ENCODE measurements at regions not wholly inside any gene's neighbourhood (a gene's known extent, or its start where the extent isn't known, plus 50 kb on each side); places are given as distances from the start of the nearest gene placed in this dataset.

DNA sequence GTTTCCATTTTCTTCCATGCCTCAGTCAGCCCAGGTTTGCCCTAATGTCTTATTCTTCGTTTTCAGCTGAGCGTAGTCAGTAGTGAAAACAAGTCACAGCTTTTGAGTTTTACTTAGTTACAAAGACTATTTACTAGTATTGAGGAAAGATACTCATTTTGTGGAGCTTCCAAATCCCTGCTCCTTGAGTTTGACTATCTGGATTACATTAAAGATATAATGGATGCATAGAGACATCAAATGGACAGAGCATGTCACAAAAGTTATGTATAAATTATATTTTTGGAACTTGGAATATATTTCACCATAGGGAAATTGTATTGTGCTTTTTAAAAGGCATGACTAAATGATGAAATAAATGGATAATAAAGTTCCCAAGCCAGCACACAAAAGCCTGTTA, 54.6 kb upstream of the AKAP13 start:
- in situ Hi-C loops (cut with HindIII; ENCODE audit: low sequenced_read_pairs): no loop called here
- no peak overlapping the region for H3K4me3 ChIP-seq (ENCODE audit: low read depth, low read length)
- no peak for DNase-seq (ENCODE audit: low read depth)
- TF ChIP-seq, protein P1, sequence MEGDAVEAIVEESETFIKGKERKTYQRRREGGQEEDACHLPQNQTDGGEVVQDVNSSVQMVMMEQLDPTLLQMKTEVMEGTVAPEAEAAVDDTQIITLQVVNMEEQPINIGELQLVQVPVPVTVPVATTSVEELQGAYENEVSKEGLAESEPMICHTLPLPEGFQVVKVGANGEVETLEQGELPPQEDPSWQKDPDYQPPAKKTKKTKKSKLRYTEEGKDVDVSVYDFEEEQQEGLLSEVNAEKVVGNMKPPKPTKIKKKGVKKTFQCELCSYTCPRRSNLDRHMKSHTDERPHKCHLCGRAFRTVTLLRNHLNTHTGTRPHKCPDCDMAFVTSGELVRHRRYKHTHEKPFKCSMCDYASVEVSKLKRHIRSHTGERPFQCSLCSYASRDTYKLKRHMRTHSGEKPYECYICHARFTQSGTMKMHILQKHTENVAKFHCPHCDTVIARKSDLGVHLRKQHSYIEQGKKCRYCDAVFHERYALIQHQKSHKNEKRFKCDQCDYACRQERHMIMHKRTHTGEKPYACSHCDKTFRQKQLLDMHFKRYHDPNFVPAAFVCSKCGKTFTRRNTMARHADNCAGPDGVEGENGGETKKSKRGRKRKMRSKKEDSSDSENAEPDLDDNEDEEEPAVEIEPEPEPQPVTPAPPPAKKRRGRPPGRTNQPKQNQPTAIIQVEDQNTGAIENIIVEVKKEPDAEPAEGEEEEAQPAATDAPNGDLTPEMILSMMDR (IDR thresholded peaks at IDR 0.05; ENCODE audit: low read depth, low read length, missing control alignments): no peak

DNA sequence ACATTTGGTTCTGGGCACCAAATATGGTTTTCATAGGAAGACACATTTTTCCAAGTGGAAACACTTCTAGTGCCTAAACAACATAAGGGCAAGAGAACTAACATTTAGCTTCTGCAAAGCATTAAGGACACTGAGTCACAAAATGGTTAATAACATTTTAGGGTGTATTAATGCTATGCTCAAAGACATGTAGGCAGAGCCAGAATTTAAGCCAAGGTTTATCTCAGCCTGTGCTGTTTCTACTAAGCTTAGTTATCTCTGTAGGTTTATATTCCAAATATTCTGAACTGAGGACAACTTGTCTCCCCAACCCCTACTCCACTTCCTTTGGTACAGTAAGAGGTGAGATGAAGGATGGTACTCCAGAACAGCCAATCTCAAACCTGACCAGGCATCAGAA, 54.1 kb upstream of the AKAP13 start:
- in situ Hi-C loops (cut with HindIII; ENCODE audit: low sequenced_read_pairs): no loop called here

GRCh38 chr15:85327820-85328219, 52.6 kb upstream of the AKAP13 start:
- TF ChIP-seq, protein P1 (IDR thresholded peaks at IDR 0.05; ENCODE audit: low read depth, low read length, missing control alignments): no peak
- DNase-seq (ENCODE audit: low read depth): no peak

More for the DNA sequence above, 54.1 kb upstream of the AKAP13 start:
- no peak for DNase-seq (ENCODE audit: low read depth)
- TF ChIP-seq, protein P1 (IDR thresholded peaks at IDR 0.05; ENCODE audit: low read depth, low read length, missing control alignments): no peak
- H3K4me3 ChIP-seq (ENCODE audit: low read depth, low read length): no peak overlapping the region

GRCh38 chr15:85329561-85330422, 50.6 kb upstream of the AKAP13 start:
- DNase-seq (ENCODE audit: low read depth): no peak
- in situ Hi-C loops (cut with HindIII; ENCODE audit: low sequenced_read_pairs): no loop called here
- TF ChIP-seq, protein P1 (IDR thresholded peaks at IDR 0.05; ENCODE audit: low read depth, low read length, missing control alignments): no peak
- H3K4me3 ChIP-seq (ENCODE audit: low read depth, low read length): peak overlapping the region; percentile 0

More at GRCh38 chr15:85327820-85328219, 52.6 kb upstream of the AKAP13 start:
- no peak overlapping the region for H3K4me3 ChIP-seq (ENCODE audit: low read depth, low read length)
- in situ Hi-C loops (cut with HindIII; ENCODE audit: low sequenced_read_pairs): no loop called here
